GM18520 (cell line): ENCODE measurements at regions not wholly inside any gene's neighbourhood (a gene's known extent, or its start where the extent isn't known, plus 50 kb on each side); places are given as distances from the start of the nearest gene placed in this dataset.

Experiments used
- ATAC-seq: cut with Tn5 transposase; IDR thresholded peaks from one replicate; pipeline ENCODE4 v1.9.1; 2021; ENCODE audit not compliant: unreplicated experiment

- no peak for ATAC-seq
These were observed 408.0 kb downstream of the LRATD1 start for GRCh38 chr2:15040429-15041084.

- no peak for ATAC-seq
These were observed 408.9 kb downstream of the LRATD1 start for GRCh38 chr2:15041429-15041837.

- ATAC-seq: no peak
These were observed 410.3 kb downstream of the LRATD1 start for GRCh38 chr2:15042801-15043217.

- ATAC-seq: no peak
These were observed 411.0 kb downstream of the LRATD1 start for GRCh38 chr2:15043336-15044058.

- no peak for ATAC-seq
These were observed 412.5 kb downstream of the LRATD1 start for GRCh38 chr2:15045054-15045453.

- no peak for ATAC-seq
These were observed 414.7 kb downstream of the LRATD1 start for GRCh38 chr2:15047184-15047583.

GRCh38 chr2:15048000-15048399 lies 415.5 kb downstream of the LRATD1 start:
- no peak for ATAC-seq

- ATAC-seq: no peak
These were observed 416.8 kb downstream of the LRATD1 start for GRCh38 chr2:15049096-15049993.

- no peak for ATAC-seq
These were observed 418.0 kb downstream of the LRATD1 start for GRCh38 chr2:15050483-15050882.

GRCh38 chr2:15053542-15053941 lies 421.0 kb downstream of the LRATD1 start:
- no peak for ATAC-seq

- ATAC-seq: no peak
These were observed 425.7 kb downstream of the LRATD1 start for GRCh38 chr2:15058015-15058720.

GRCh38 chr2:15058721-15059157 lies 426.2 kb downstream of the LRATD1 start:
- no peak for ATAC-seq

- no peak for ATAC-seq
These were observed 427.5 kb downstream of the LRATD1 start for GRCh38 chr2:15059870-15060512.

GRCh38 chr2:15061268-15061667 lies 428.8 kb downstream of the LRATD1 start:
- ATAC-seq: no peak

- ATAC-seq: no peak
These were observed 433.6 kb downstream of the LRATD1 start for GRCh38 chr2:15066138-15066537.

GRCh38 chr2:15069149-15069548 lies 436.6 kb downstream of the LRATD1 start:
- no peak for ATAC-seq

GRCh38 chr2:15072836-15073235 lies 440.3 kb downstream of the LRATD1 start:
- no peak for ATAC-seq

- ATAC-seq: no peak
These were observed 441.1 kb downstream of the LRATD1 start for GRCh38 chr2:15073664-15074063.

- no peak for ATAC-seq
These were observed 441.8 kb downstream of the LRATD1 start for GRCh38 chr2:15074319-15074718.
